ENCODE measurements at regions not wholly inside any gene's neighbourhood (a gene's known extent, or its start where the extent isn't known, plus 50 kb on each side); places are given as distances from the start of the nearest gene placed in this dataset.
"Not testable (repeated sequence)": the region's sequence is repeated elsewhere in the genome, so short reads cannot be mapped to it uniquely, and the experiment has no call there.

DNA sequence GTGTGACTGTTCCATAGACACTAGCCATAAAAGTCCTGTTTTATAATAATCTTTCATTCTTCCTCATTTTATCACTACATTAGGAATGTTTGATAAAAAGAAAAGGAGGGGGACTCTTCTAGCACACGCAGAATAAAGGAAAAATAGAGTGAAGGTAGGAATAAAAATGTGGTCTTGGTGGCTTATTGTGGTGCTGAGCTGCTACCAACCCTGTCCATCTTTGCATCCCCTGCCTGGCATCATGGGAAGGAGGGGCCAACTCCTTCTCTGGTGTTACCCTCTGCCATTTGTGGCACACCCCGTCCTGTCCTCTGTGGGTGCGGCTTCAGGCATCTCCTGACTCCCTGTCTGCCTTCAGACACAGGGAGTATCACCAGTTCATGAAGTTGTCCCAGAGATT, 104.9 kb upstream of the ZNF536 start:
- no peak for DNase-seq (ENCODE audit: low read depth in 2 of 3, low spot score in 1 of 3)

DNA sequence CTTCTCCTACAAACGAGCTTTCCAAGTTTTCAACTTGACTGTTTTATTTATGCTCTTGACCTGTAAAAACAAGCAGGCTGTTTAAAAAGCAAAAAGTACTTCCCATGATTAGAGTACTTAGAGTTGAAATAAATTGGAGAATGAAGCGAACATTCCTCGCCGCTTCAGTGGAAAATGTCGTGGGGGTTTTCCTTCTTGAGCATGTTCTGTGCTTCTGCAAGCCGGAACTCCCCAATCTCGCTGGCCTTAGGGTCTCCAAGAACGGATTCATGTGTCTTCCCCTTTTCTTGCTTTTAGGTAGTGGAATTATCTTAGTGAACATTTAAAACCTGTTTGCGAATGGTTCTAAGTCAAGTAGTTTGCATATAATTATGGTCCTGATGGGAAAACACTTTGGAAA, 103.6 kb upstream of the ZNF536 start:
- no peak for DNase-seq (ENCODE audit: low read depth in 2 of 3, low spot score in 1 of 3)

DNA sequence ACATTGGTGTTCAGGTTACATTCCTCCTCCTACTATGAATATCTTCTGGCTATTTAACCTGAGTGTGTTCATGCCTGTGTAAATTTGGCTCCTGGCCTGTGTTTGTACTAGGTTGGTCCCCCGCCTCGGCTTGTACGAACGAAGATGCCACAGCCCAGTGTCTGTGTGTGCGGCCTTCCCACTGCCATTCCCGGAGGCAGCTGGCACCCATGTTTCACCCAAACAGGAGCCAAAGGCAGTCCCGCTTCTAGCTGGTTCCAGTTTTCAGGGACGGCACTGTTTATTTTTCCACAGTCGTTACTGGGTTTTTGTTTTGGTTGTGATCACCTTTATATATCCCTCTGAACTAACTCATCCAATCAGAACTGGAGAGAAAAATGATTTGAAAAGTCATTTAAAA, 102.5 kb upstream of the ZNF536 start:
- DNase-seq (ENCODE audit: low read depth in 2 of 3, low spot score in 1 of 3) = no peak

DNA sequence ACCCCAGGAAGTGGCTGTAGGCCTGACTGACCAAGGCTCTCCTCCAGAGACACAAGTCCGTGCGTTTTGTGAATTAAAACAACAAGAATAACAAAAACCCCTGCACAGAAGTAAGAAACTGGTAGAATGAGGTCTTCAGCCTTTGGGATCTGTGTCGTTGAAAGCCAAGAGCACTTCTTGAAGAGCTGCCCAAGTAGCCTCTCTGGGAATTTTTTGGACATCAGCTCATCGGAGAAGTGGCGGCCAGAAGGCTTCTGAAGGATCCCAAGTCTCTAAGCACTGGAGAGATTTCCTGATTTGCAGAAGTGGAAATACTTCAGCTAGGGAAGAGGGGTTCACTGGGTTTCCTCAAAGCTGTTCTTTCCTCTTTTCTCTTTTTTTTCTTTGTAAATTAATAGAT, 100.4 kb upstream of the ZNF536 start:
- no peak for DNase-seq (ENCODE audit: low read depth in 2 of 3, low spot score in 1 of 3)

- DNase-seq (ENCODE audit: low read depth in 2 of 3, low spot score in 1 of 3) = no peak
Observed at GRCh38 chr19:30272554-30272953, 99.6 kb upstream of the ZNF536 start.

GRCh38 chr19:30273184-30273583, 99.0 kb upstream of the ZNF536 start:
- no peak for DNase-seq (ENCODE audit: low read depth in 2 of 3, low spot score in 1 of 3)

- DNase-seq (ENCODE audit: low read depth in 2 of 3, low spot score in 1 of 3) = no peak
Observed at GRCh38 chr19:30274987-30275386, 97.2 kb upstream of the ZNF536 start.

- DNase-seq (ENCODE audit: low read depth in 2 of 3, low spot score in 1 of 3) = no peak
Observed at GRCh38 chr19:30276011-30276882, 95.9 kb upstream of the ZNF536 start.

GRCh38 chr19:30276883-30277280, 95.3 kb upstream of the ZNF536 start:
- DNase-seq (ENCODE audit: low read depth in 2 of 3, low spot score in 1 of 3) = no peak

GRCh38 chr19:30277941-30278881, 94.0 kb upstream of the ZNF536 start:
- no peak for DNase-seq (ENCODE audit: low read depth in 2 of 3, low spot score in 1 of 3)

DNA sequence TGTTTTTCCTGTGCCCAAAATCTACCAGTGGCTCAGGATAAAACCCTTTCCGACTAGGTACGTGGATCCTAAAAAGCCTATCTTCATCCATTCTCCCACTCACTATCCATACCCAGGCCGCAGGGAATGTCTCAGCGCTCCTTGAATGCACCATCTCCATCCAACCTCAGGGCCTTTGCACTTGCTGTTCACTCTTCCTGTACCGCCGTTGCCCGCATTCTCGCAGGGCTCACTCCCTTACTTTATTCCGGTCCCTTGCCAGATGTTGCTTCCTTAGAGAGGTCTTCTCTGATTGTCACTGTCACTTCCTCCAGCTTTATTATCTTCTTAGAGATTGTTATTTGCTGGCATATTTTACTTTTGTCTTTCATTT, 93.3 kb upstream of the ZNF536 start:
- DNase-seq (ENCODE audit: low read depth in 2 of 3, low spot score in 1 of 3) = no peak

DNA sequence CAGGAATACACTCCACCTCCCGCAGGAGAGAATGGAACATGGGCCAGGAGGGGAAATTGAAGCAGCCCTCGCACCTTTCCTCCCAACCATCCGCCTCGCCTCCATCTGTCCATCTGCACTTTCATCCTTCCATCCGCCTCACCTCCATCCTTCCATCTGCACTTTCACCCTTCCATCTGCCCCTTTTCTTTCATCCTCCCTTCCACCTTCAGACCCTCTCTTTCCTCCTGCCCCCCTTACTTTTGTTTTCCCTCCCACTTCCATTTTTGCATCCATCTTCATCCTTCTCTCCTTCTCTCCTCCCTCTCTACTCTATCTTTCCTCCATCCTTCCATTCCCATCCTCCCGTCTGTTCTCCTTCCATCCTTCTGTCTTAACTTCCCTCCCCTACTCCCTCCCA, 92.2 kb upstream of the ZNF536 start:
- no peak for DNase-seq (ENCODE audit: low read depth in 2 of 3, low spot score in 1 of 3)

DNA sequence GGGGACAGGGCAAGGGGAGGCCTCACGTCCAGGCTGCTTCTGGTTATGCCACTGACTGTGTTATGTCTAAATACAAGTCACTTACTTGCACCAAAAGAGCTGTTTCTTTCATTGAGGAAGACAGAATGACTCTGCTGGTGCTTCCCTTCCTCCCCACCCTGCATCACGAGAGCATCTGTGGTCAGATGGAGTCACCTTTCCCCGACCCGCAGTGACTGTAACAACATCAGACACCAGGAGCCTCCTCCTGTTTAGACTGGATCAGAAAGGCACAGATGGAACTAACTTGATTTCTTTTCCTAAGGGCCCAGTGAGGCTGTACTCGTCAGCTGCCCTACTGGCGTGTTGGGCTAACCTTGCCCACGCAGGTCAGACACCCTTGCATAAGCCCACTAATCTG, 90.3 kb upstream of the ZNF536 start:
- DNase-seq (ENCODE audit: low read depth in 2 of 3, low spot score in 1 of 3) = no peak

DNA sequence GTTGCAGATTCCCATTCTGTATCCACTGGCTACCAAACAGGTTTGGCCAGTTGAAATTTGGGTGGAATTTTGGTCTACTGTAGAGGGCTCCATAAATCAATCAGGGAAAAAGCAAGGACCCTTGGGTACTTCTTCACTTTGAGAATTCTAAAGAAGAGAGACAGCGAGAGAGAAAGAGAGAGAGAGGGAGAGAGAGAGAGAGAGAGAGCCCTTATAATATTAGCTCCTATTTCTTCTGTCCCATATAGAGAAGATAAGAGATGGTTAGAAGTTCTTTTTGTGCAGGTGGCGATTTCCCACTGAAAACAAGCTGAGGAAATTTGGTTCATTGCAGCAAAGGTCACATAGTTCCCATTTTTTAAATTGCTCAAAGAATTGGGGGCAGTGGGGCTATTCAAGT, 88.6 kb upstream of the ZNF536 start:
- no peak for DNase-seq (ENCODE audit: low read depth in 2 of 3, low spot score in 1 of 3)

DNA sequence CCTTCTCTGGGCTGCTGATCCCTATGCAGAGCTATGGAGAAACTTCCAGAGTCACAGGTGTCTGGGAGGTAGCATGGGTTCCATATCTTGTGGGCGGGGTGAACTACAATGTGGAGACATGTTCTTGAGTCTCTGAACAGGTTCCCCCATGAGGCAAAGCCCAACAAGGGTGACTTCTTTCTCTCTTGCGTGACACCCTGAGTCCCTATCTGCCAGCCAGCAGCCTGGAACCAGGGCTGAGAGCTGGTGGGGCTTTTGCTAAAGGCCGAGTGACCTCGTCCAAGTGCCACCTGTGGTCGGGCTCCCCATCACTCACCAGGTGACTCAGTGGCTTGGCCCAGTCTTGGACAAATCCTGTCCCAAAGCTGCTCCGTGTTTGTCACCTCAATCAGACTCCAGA, 88.0 kb upstream of the ZNF536 start:
- no peak for DNase-seq (ENCODE audit: low read depth in 2 of 3, low spot score in 1 of 3)

DNA sequence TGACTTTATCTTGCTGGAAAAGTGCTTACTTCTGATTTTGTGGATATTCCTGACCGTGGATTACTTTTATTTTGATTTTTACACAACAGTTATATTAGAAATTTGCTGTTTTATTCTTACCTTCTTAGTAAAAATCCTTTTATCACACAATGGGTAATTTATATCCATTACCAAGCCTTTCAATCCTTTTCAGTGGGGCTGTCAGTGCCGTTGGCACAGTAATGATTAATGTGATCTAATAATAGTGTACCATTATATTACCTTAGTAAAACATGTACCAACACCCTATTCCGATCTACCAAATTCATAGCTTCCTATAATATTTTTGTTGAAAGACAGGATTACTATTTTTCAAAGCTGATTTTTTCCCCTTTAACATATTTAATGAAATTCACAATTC, 87.3 kb upstream of the ZNF536 start:
- DNase-seq (ENCODE audit: low read depth in 2 of 3, low spot score in 1 of 3) = no peak

DNA sequence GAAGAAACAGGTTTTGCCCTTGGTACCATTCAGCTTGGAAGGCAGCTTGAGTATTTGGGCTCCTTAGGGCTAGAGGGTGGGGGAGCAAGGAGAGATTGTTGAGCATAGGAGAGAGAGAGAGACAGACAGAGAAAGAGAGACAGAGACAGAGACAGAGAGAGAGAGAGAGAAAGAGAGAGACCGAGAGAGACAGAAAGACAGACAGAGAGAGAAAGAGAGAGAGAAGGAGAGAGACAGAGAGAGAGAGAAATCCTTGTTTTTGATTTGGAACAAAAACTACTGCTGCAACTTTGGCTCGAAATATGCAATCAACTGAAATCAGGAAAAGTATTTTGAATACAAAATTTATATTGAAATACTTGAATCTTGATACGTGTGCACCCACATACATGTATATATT, 85.8 kb upstream of the ZNF536 start:
- no peak for DNase-seq (ENCODE audit: low read depth in 2 of 3, low spot score in 1 of 3)

DNA sequence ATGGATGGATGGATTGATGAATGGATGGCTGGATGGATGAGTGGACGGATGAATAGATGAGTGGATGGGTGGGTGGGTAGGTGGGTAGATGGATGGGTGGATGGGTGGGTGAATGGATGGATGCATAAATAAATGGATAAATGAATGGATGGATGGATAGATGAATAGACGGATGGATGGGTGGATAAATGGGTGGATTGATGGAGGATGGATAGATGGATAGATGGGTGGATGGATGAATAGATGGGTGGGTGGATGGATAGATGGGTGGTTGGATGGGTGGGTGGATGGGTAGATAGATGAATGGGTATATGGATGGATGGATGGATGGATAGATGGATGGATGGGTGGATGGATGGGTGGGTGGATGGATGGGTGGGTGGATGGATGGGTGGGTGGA, 84.9 kb upstream of the ZNF536 start:
- DNase-seq (ENCODE audit: low read depth in 2 of 3, low spot score in 1 of 3) = no peak

DNA sequence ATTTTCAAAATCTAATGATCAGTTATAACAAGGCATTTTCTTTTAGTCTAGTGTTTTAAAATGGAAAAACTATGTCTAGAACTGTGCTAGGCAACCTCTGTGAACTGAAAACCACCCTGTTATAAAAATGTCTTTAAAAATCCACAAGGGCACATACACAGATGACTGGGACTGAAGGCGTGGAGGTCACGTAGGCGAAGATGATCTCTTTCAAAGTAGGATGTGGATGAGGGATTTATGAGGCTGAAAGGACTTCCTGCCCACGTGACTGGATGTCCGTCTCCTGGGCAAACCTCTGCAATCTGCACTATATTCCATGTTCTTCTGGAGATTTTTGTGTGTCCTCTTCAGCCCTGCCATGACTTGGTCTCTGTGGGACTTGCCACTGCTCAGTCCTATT, 84.2 kb upstream of the ZNF536 start:
- DNase-seq (ENCODE audit: low read depth in 2 of 3, low spot score in 1 of 3) = no peak

GRCh38 chr19:30288911-30289310, 83.3 kb upstream of the ZNF536 start:
- DNase-seq (ENCODE audit: low read depth in 2 of 3, low spot score in 1 of 3) = no peak

DNA sequence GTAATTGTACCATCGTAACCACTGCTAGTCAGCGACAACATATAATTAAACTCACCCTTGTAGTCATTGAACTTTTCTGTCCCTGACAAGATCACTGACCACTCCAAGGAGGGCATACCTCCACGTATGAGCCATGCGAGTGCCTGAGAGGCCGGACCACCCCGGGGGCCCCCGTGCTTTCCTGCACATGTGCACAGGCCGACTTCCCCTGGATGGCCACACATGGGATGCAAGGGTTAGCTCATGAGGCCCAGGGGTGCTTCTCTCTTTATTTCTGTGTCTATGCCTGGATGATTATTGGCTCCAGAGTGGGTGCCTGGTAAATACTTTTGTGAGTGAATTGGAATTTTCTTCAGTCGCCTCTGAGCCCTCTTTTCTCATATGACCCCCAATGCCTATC, 82.8 kb upstream of the ZNF536 start:
- no peak for DNase-seq (ENCODE audit: low read depth in 2 of 3, low spot score in 1 of 3)

DNA sequence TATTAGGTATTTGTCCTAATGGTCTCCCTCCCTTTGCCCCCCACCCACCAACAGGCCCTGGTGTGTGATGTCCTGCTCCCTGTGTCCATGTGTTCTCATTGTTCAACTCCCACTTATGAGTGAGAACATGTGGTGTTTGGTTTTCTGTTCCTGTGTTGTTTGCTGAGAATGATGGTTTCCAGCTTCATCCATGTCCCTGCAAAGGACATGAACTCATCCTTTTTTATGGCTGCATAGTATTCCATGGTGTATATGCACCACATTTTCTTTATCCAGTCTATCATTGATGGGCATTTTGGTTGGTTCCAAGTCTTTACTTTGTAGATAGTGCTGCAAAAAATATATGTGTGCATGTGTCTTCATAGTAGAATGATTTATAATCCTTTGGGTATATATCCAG, 81.4 kb upstream of the ZNF536 start:
- DNase-seq (ENCODE audit: low read depth in 2 of 3, low spot score in 1 of 3) = not testable (repeated sequence)

Data from stimulated activated CD4-positive, alpha-beta T cell treated with anti-CD3 and anti-CD28 coated beads, Interleukin-12 subunit alpha, Interleukin-12 subunit beta, amount 100 ng/mL, for 48 hours (primary cell).